SK-N-SH (cell line): ENCODE measurements at regions not wholly inside any gene's neighbourhood (a gene's known extent, or its start where the extent isn't known, plus 50 kb on each side); places are given as distances from the start of the nearest gene placed in this dataset.

Source experiments
- POLR2AphosphoS5 ChIP-seq: IDR thresholded peaks from 2 replicates; pipeline ENCODE4 v1.6.1; 2012; ENCODE audit warnings: low read depth, low read length
- RAD21 ChIP-seq: IDR thresholded peaks from 2 replicates; pipeline ENCODE4 v1.6.1; 2012; ENCODE audit warnings: mild to moderate bottlenecking, low read length
- RFX5 ChIP-seq: IDR thresholded peaks from 2 replicates; pipeline ENCODE4 v1.6.1; 2012; ENCODE audit warnings: mild to moderate bottlenecking, improper control_type of control experiment, low read length
- YY1 ChIP-seq: IDR thresholded peaks from 2 replicates; pipeline ENCODE4 v1.4.0; 2012; ENCODE audit warnings: low read depth, mild to moderate bottlenecking
- TF ChIP-seq, protein P1 (sequence below): fragments of 150-350 bp; IDR thresholded peaks from 2 replicates; pipeline ENCODE4 v1.6.1; 2016; ENCODE audit warnings: mild to moderate bottlenecking, low read depth, low read length
- TF ChIP-seq, protein P2 (sequence below): fragments of 150-350 bp; IDR thresholded peaks from 2 replicates; pipeline ENCODE4 v1.6.1; 2017; ENCODE audit warnings: antibody characterized with exemption, low read length, low read depth, borderline replicate concordance
- TF ChIP-seq, protein P3 (sequence below): IDR thresholded peaks from 2 replicates; pipeline ENCODE4 v1.6.1; 2012; ENCODE audit warnings: mild to moderate bottlenecking, low read depth, low read length, moderate library complexity
- TF ChIP-seq, protein P4 (sequence below): fragments of 200-600 bp; sonication (generic); IDR thresholded peaks from 2 replicates; pipeline ENCODE4 v1.6.1; 2017; ENCODE audit warnings: antibody characterized with exemption, mild to moderate bottlenecking, moderate library complexity

DNA sequence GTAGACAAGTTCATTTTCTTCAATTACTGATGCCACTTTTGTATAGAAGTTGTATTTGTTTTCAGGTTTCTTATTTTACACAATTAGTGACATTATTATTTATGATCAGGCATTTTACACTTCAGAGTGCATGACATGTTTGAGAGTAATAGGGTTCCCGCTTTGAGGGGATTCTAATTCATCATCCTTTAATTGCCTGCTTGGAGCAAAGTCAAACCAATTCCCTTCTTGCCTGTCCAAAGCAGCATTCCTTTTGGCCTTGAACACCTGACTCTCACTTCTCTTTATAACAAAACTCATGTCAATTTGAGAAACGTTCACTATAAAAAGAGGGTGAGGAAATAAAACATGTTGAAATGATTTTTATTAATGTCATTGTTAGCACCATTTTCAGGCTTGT lies 1149.4 kb downstream of the NXPH1 start:
- TF ChIP-seq POLR2AphosphoS5 (no peak), YY1 (no peak), RFX5 (no peak), RAD21 (no peak)
- TF ChIP-seq, protein P1, sequence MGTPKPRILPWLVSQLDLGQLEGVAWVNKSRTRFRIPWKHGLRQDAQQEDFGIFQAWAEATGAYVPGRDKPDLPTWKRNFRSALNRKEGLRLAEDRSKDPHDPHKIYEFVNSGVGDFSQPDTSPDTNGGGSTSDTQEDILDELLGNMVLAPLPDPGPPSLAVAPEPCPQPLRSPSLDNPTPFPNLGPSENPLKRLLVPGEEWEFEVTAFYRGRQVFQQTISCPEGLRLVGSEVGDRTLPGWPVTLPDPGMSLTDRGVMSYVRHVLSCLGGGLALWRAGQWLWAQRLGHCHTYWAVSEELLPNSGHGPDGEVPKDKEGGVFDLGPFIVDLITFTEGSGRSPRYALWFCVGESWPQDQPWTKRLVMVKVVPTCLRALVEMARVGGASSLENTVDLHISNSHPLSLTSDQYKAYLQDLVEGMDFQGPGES = no peak
- TF ChIP-seq, protein P2, sequence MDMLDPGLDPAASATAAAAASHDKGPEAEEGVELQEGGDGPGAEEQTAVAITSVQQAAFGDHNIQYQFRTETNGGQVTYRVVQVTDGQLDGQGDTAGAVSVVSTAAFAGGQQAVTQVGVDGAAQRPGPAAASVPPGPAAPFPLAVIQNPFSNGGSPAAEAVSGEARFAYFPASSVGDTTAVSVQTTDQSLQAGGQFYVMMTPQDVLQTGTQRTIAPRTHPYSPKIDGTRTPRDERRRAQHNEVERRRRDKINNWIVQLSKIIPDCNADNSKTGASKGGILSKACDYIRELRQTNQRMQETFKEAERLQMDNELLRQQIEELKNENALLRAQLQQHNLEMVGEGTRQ = no peak
- TF ChIP-seq, protein P3, sequence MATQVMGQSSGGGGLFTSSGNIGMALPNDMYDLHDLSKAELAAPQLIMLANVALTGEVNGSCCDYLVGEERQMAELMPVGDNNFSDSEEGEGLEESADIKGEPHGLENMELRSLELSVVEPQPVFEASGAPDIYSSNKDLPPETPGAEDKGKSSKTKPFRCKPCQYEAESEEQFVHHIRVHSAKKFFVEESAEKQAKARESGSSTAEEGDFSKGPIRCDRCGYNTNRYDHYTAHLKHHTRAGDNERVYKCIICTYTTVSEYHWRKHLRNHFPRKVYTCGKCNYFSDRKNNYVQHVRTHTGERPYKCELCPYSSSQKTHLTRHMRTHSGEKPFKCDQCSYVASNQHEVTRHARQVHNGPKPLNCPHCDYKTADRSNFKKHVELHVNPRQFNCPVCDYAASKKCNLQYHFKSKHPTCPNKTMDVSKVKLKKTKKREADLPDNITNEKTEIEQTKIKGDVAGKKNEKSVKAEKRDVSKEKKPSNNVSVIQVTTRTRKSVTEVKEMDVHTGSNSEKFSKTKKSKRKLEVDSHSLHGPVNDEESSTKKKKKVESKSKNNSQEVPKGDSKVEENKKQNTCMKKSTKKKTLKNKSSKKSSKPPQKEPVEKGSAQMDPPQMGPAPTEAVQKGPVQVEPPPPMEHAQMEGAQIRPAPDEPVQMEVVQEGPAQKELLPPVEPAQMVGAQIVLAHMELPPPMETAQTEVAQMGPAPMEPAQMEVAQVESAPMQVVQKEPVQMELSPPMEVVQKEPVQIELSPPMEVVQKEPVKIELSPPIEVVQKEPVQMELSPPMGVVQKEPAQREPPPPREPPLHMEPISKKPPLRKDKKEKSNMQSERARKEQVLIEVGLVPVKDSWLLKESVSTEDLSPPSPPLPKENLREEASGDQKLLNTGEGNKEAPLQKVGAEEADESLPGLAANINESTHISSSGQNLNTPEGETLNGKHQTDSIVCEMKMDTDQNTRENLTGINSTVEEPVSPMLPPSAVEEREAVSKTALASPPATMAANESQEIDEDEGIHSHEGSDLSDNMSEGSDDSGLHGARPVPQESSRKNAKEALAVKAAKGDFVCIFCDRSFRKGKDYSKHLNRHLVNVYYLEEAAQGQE = no peak
- TF ChIP-seq, protein P4, sequence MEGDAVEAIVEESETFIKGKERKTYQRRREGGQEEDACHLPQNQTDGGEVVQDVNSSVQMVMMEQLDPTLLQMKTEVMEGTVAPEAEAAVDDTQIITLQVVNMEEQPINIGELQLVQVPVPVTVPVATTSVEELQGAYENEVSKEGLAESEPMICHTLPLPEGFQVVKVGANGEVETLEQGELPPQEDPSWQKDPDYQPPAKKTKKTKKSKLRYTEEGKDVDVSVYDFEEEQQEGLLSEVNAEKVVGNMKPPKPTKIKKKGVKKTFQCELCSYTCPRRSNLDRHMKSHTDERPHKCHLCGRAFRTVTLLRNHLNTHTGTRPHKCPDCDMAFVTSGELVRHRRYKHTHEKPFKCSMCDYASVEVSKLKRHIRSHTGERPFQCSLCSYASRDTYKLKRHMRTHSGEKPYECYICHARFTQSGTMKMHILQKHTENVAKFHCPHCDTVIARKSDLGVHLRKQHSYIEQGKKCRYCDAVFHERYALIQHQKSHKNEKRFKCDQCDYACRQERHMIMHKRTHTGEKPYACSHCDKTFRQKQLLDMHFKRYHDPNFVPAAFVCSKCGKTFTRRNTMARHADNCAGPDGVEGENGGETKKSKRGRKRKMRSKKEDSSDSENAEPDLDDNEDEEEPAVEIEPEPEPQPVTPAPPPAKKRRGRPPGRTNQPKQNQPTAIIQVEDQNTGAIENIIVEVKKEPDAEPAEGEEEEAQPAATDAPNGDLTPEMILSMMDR = no peak
